ENCODE measurements at regions not wholly inside any gene's neighbourhood (a gene's known extent, or its start where the extent isn't known, plus 50 kb on each side); places are given as distances from the start of the nearest gene placed in this dataset.

GRCh38 chr20:6685626-6686025 lies 81.9 kb upstream of the BMP2 start:
- H3K9me3 Mint-ChIP-seq (ENCODE audit: unreplicated experiment), result no peaks in the 10 kb centered on the region
- no peak overlapping the region for H3K27ac Mint-ChIP-seq (ENCODE audit: unreplicated experiment)
- H3K36me3 Mint-ChIP-seq (ENCODE audit: unreplicated experiment), result no peaks in the 10 kb centered on the region
- no peak overlapping the region for H3K4me3 Mint-ChIP-seq (ENCODE audit: unreplicated experiment)
- no peaks in the 10 kb centered on the region for H3K27me3 Mint-ChIP-seq (ENCODE audit: unreplicated experiment)
- DNase-seq (ENCODE audit: extremely low spot score, unreplicated experiment), result no peak
- no peak for TF ChIP-seq CTCF (IDR thresholded peaks at IDR 0.05)
- H3K4me1 Mint-ChIP-seq (ENCODE audit: unreplicated experiment), result no peaks in the 10 kb centered on the region

GRCh38 chr20:6685181-6685582 lies 82.3 kb upstream of the BMP2 start:
- H3K36me3 Mint-ChIP-seq (ENCODE audit: unreplicated experiment), result no peaks in the 10 kb centered on the region
- no peak for DNase-seq (ENCODE audit: extremely low spot score, unreplicated experiment)
- no peaks in the 10 kb centered on the region for H3K27me3 Mint-ChIP-seq (ENCODE audit: unreplicated experiment)
- TF ChIP-seq CTCF (IDR thresholded peaks at IDR 0.05), result no peak
- H3K27ac Mint-ChIP-seq (ENCODE audit: unreplicated experiment), result no peak overlapping the region
- no peak overlapping the region for H3K4me3 Mint-ChIP-seq (ENCODE audit: unreplicated experiment)
- no peaks in the 10 kb centered on the region for H3K4me1 Mint-ChIP-seq (ENCODE audit: unreplicated experiment)
- H3K9me3 Mint-ChIP-seq (ENCODE audit: unreplicated experiment), result no peaks in the 10 kb centered on the region

- no peak overlapping the region for H3K4me3 Mint-ChIP-seq (ENCODE audit: unreplicated experiment)
- no peak overlapping the region for H3K27ac Mint-ChIP-seq (ENCODE audit: unreplicated experiment)
- H3K27me3 Mint-ChIP-seq (ENCODE audit: unreplicated experiment), result no peaks in the 10 kb centered on the region
- TF ChIP-seq CTCF (IDR thresholded peaks at IDR 0.05), result no peak
- no peaks in the 10 kb centered on the region for H3K4me1 Mint-ChIP-seq (ENCODE audit: unreplicated experiment)
- DNase-seq (ENCODE audit: extremely low spot score, unreplicated experiment), result no peak
- no peaks in the 10 kb centered on the region for H3K9me3 Mint-ChIP-seq (ENCODE audit: unreplicated experiment)
- H3K36me3 Mint-ChIP-seq (ENCODE audit: unreplicated experiment), result no peaks in the 10 kb centered on the region
These were observed 84.2 kb upstream of the BMP2 start for GRCh38 chr20:6683021-6683977.

GRCh38 chr20:6680854-6681253 lies 86.6 kb upstream of the BMP2 start:
- H3K4me1 Mint-ChIP-seq (ENCODE audit: unreplicated experiment), result no peaks in the 10 kb centered on the region
- H3K27me3 Mint-ChIP-seq (ENCODE audit: unreplicated experiment), result no peaks in the 10 kb centered on the region
- no peak overlapping the region for H3K4me3 Mint-ChIP-seq (ENCODE audit: unreplicated experiment)
- H3K27ac Mint-ChIP-seq (ENCODE audit: unreplicated experiment), result no peak overlapping the region
- no peaks in the 10 kb centered on the region for H3K9me3 Mint-ChIP-seq (ENCODE audit: unreplicated experiment)
- H3K36me3 Mint-ChIP-seq (ENCODE audit: unreplicated experiment), result no peaks in the 10 kb centered on the region
- no peak for DNase-seq (ENCODE audit: extremely low spot score, unreplicated experiment)
- no peak for TF ChIP-seq CTCF (IDR thresholded peaks at IDR 0.05)

- H3K9me3 Mint-ChIP-seq (ENCODE audit: unreplicated experiment), result no peaks in the 10 kb centered on the region
These were observed 87.0 kb upstream of the BMP2 start for GRCh38 chr20:6680441-6680840.

More at GRCh38 chr20:6680441-6680840, 87.0 kb upstream of the BMP2 start:
- TF ChIP-seq CTCF (IDR thresholded peaks at IDR 0.05), result no peak
- Mint-ChIP-seq H3K27ac (ENCODE audit: unreplicated experiment) (no peak overlapping the region), H3K4me1 (ENCODE audit: unreplicated experiment) (no peaks in the 10 kb centered on the region), H3K36me3 (ENCODE audit: unreplicated experiment) (no peaks in the 10 kb centered on the region), H3K4me3 (ENCODE audit: unreplicated experiment) (no peak overlapping the region), H3K27me3 (ENCODE audit: unreplicated experiment) (no peaks in the 10 kb centered on the region)
- no peak for DNase-seq (ENCODE audit: extremely low spot score, unreplicated experiment)
